ENCODE measurements at regions not wholly inside any gene's neighbourhood (a gene's known extent, or its start where the extent isn't known, plus 50 kb on each side); places are given as distances from the start of the nearest gene placed in this dataset.
"Not testable (repeated sequence)": the region's sequence is repeated elsewhere in the genome, so short reads cannot be mapped to it uniquely, and the experiment has no call there.

DNA sequence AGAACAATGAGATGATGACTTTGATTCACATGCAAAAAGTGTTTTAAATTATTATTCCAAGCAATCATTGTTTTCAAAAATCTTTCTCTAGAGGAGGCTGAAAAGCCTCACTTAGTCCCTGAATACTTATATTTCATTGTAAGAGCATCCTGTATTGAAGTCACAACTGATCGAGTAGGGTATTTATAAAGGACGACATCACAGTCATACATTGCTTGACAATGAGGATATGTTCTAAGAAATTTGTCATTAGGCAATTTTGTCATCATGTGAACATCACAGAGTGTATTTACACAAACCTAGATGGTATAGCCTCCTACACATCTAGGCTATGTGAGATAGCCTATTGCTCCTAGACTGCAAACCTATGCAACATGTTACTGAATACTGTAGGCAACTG is 510.4 kb upstream of the RGMB start:
- no peak for DNase-seq (ENCODE audit: extremely low read depth in 1 of 11, low read depth in 9 of 11, low spot score in 4 of 11)

DNA sequence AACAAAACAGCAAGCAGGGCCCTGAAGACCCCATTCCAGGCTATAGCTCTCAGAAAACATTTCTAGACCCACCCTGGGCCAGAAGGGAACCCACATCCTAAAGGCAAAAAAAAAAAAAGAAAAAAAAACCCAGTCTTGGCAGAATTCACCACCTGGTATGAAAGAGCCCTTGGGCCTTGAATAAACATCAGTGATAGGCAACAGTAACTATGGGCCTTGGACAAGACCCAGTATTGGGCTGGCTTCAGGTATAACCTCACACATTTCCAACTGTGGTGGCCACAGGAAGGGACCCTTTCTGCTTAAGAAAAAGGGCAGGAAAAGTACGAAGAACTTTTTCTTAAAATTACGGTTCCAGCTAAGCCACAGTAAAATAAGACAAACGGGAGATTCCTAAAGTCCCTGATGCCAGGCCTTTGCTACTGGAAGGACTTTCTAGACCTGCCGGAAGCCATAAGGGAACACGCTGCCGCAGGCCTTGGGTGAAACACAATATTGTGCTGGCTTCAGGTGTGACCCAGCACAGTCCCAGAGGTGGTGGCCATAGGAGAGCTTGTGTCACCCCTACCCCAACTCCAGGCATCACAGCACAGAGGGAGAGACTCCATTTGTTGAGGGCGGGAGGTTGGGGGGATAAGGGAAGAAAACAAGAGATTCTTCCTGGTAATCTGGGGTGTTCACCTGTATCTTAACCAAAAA is 505.2 kb upstream of the RGMB start:
- no peak for DNase-seq (ENCODE audit: extremely low read depth in 1 of 11, low read depth in 9 of 11, low spot score in 4 of 11)

DNA sequence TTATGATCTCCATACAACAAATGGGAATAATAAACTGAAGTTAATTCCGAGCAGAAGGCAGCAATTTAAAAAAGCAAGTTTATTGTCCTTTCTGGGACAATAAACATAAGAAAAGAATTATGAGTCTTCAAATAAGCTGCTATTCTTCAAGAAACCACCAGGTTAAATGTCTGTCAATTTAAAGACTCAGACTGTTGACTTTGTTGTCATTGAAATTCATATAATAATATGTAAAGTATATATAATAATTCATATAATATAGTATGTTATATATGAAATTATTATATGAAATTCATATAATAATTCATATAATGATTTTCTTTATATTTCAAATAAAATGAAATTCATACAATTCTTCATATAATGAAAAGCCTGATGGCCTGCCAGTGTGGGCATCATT is 497.5 kb upstream of the RGMB start:
- no peak for DNase-seq (ENCODE audit: extremely low read depth in 1 of 11, low read depth in 9 of 11, low spot score in 4 of 11)

DNA sequence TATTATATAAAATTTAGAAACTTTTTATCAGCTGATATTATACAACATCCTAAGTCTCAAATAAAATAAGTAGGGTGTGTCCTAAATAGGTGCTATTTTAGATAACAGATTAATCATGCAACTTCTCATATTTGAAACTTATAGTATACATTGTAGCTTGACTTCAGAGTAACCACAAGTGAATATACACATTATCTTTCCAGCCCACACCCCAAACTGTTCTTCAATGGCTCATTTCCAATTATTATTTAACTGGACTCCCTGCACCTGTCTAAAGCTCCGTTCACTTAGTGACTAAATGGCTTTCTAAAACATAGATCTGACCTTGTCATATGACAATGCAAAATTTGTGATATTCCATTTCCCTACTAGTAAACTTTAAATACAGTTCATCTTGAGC is 490.9 kb upstream of the RGMB start:
- DNase-seq (ENCODE audit: extremely low read depth in 1 of 11, low read depth in 9 of 11, low spot score in 4 of 11), result no peak

DNA sequence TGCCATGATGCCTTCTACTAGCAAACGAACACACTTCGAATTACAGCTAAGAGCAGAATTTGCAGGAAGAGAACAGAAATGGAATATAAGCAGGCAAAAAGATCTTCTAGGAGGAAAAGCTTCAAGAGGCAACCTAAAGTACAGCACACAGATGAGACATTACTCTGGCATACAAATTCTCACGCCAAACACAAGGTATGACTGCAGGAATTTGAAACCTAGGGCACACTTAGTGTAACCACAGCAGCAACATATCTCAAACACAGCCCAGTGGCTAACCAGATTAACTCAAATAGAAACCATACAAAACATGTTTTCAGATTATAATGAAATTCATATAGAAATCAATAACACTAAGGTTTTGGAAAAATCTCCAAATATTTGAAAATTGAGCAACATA is 481.0 kb upstream of the RGMB start:
- no peak for DNase-seq (ENCODE audit: extremely low read depth in 1 of 11, low read depth in 9 of 11, low spot score in 4 of 11)

DNA sequence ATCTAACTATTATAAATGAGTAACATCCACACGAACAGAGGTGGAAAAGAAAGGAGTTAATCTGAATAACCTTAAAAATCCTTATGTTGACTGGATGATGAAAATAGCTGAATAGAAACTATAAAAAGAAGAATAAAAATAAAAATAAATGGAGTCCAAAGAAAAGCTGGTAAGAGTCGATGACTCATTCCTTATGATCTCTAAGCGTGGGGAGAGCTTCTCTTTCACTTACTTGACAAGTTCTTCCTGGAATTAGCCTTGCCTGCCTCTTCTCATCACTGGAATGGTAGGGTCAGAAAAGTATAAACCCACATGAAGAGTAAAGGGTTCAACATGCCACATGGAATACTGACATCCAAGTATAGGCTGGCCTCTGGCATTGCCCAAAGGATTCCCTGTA is 477.0 kb upstream of the RGMB start:
- DNase-seq (ENCODE audit: extremely low read depth in 1 of 11, low read depth in 9 of 11, low spot score in 4 of 11), result no peak

DNA sequence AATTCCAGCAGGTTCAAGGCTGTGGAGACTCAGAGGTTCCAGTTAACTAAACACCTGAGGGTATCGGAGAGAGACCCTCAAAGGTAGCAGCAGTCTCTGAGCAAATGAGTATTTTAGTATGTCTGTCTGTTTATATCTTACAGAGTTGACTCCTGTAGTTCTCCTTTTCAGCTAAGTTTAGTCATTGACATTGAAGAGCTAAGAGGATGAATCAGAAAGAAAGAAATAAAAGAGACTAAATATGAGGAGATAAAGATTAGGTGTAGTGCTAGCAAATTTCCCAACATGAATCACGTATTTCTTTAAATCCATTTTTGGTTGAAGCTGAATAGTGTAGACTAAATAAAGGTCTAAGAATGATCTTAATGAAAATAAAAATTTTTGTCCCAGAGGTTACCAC is 474.0 kb upstream of the RGMB start:
- no peak for DNase-seq (ENCODE audit: extremely low read depth in 1 of 11, low read depth in 9 of 11, low spot score in 4 of 11)

DNA sequence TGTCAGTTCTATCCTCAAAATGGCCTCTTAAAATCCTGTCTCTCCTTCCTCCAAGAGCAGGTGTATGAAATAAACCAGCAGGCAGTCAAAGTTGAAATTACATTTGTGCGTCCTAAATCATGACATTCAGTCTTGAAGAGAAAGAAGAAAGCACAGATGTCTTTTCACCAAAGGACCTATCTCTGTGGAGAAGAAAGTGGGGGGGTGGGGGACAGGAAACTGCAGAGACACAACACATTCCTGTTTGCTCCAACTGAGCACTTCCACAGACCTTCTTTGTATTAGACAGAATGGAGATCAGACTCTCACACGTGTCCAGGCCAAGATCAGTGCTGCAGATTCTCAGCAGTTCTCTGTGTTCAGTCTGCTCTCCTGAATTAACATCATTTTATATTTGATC is 471.9 kb upstream of the RGMB start:
- DNase-seq (ENCODE audit: extremely low read depth in 1 of 11, low read depth in 9 of 11, low spot score in 4 of 11), result no peak

DNA sequence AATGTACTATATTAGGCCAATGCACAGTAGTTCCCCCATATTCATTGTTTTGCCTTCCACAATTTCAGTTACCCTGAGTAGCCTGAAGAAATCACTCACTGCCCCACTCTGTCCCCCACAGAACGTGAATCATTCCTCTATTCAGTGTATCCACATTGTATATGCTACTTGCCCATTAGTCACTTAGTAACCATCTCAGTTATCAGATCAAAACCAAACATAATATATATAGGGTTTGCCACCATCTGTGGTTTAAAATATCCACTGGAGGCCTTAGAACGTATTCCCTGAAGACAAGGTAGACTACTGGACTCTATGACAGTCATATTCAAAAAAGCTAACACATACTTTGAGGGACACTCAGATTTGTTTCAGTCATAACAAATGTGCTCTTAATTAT is 465.7 kb upstream of the RGMB start:
- DNase-seq (ENCODE audit: extremely low read depth in 1 of 11, low read depth in 9 of 11, low spot score in 4 of 11), result no peak

DNA sequence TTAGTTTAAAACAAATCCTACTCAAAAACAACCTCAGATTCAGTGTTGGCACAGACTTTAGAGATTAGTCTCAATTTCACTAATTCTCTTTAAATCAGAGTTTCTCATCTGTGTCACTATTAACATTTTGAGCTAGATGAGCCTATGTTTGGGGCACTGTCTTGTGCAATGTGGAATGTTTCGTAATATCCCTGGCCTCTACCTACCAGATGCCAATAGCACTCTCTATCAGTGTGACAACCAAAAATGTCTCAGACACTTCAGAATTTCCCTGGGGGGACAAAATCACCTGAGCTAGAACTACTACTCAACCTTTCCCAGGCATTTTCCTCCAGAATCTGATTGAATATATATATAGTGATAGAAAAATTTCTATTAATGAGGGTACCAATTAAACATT is 465.2 kb upstream of the RGMB start:
- no peak for DNase-seq (ENCODE audit: extremely low read depth in 1 of 11, low read depth in 9 of 11, low spot score in 4 of 11)

DNA sequence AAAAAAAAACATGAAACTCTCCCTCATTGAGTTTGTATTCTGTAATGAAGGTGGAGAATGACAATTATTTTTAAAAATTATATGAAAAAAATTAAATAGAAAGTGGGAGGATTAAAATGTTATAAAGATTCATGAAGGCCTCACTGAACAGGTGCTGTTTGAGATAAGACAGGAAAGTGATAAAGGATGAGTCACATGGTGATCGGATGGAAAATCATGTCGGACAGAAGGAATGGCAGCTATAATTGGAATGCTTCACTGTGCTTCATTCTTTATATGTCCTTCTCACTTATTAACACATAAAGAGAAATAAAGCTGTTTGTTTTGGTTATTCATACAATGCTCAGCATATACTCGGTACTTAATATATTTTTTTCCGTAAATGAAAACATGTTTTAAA is 464.5 kb upstream of the RGMB start:
- DNase-seq (ENCODE audit: extremely low read depth in 1 of 11, low read depth in 9 of 11, low spot score in 4 of 11), result no peak

DNA sequence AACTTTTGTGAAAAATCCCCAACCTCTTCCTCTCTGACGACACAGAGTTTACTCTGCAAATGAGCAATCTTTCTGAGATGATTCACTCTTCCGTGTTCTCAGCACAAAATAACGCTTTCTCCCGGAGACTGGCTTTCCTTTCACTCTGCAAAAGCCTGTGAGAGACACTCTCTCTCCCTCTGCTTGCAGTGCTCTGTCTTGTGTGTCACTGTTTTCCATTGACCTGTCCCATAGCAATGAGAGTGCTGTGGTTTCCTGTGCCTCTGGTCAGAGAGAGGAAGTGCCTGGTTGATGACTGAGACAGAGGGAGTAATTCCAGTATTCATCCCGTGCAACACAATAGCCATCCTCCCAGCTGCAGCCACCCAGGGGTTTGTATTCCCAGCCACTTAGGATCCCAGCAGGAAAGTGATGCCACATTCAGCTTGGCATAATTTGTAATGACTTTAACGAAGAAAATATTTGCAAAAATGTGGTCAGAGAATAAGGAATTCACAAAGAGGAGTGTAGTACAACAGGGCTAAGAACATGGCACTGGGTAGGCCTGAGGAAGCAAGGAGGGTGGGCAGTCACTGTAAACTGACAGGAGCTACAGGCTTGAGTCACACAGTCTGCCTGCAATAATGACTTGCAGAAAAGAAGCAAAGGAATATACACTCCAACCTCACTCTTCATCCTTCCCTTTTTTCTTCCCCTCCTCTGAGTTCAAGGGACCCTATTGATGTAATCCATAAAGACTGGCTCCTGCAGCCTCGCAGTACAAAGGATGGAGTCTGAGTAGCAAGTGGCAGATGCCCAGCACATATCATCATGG is 463.5 kb upstream of the RGMB start:
- no peak for DNase-seq (ENCODE audit: extremely low read depth in 1 of 11, low read depth in 9 of 11, low spot score in 4 of 11)

DNA sequence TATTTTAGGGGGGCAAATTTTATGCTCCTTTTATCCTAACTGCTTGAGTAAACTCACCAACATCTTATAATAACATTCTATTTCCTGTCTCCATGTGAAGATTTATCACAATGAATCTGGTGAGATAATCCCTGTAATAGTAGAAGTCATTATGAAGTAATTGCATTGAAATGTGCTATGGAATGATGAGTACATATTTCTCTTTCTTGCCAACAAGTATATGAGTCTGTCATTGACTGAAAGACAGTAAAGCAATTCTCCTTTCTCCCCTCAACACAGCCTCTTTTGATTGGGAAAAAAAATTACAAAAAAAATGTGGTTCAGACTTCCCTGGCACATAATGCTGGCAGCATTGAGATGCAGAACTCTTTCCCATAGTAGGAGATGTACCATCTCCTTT is 459.2 kb upstream of the RGMB start:
- DNase-seq (ENCODE audit: extremely low read depth in 1 of 11, low read depth in 9 of 11, low spot score in 4 of 11), result no peak

DNA sequence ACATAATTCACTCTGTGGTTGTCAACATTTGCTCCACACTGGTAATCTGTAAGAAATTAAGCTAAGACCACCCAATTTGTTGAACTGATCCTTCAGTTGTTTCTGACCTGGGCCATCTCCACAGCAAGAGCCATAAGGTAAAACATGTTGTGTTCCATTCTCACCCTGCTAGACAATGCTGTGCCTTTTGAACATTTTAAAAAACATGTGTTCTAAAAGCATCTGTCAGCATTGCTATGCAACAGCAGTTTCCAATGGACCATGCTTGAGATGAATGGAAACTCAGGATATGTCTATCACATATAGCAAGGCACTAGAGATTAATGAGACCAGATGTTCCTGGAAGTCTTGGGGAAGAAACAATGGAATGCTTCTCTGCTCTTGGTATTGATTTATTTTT is 455.1 kb upstream of the RGMB start:
- no peak for DNase-seq (ENCODE audit: extremely low read depth in 1 of 11, low read depth in 9 of 11, low spot score in 4 of 11)

DNA sequence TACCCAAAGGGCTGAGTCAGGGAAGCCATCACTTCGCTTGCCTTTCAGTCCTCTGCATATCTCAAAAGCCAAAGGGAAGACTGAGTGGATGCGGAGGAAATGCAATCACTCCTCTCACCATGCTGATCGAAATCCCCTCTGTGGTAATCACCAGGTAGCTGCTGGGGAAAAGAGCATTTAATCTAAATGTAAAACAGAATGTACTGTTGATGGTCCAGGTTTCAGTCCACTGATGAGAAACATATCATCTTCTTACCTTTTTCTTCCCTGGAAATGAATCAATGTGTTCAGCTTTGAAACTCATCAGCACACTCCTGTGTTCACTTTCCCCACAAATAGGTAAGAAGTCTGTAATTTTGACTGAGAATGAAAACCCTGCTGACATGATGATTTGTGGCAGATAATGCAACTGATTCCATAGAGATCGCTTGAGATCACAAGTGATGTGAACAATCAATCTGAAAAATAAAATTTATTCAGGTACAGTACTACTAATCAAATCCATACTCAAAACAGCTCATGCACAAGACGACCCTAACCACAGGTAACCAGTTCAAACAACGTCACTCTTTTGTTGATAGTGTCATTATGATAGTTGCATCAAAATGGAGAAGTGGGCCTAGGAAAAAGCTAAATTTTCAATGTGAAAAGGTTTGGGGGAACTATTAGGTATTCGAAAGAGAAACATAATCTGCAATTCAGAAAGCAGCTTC is 454.0 kb upstream of the RGMB start:
- no peak for DNase-seq (ENCODE audit: extremely low read depth in 1 of 11, low read depth in 9 of 11, low spot score in 4 of 11)

DNA sequence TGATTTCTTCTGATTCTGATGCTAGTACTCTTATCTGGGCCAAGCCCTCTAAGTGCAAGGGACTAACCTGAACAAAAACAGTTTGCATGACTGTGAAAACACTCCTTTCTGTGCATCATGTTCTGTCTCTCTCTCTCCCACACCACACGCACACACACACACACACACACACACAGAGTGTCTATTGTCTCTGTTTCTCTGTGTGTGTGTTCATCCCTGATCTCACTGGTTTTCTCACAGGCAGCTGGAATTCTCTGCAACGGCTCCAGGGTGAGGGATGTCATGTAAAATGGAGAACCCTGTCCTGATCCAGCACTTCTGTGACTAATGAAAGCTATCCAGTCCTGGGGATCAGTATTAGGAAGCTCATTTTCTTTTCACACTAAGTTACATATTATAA is 453.1 kb upstream of the RGMB start:
- no peak for DNase-seq (ENCODE audit: extremely low read depth in 1 of 11, low read depth in 9 of 11, low spot score in 4 of 11)

DNA sequence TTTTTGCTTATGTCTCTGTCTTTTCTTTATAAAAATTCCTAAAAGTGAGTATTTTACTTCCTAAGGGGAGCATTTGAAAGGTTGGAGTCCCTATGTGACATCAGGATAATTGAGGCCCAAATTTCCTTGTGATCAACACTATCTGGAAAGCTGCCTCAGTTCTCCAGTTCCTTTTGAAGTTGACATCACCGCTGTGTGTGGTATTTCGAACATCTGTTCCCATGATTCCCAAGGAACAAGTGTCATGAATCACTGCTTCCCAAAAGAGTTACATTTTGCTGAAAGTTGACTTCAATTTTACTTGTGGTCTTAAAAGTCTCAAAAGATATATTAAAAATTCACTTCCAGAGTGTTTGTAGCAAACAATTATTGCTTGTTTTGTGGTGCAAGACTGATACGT is 452.1 kb upstream of the RGMB start:
- DNase-seq (ENCODE audit: extremely low read depth in 1 of 11, low read depth in 9 of 11, low spot score in 4 of 11), result no peak

DNA sequence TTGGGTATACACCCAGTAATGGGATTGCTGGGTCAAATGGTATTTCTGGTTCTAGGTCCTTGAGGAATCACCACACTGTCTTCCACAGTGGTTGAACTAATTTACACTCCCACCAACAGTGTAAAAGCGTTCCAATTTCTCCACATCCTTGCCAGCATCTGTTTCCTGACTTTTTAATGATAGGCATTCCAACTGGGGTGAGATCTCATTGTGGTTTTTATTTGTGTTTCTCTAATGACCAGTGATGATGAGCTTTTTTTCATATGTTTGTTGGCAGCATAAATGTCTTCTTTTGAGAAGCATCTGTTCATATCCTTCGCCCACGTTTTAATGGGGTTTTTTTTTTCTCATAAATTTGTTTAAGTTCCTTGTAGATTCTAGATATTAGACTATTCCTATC is 448.3 kb upstream of the RGMB start:
- DNase-seq (ENCODE audit: extremely low read depth in 1 of 11, low read depth in 9 of 11, low spot score in 4 of 11), result not testable (repeated sequence)

DNA sequence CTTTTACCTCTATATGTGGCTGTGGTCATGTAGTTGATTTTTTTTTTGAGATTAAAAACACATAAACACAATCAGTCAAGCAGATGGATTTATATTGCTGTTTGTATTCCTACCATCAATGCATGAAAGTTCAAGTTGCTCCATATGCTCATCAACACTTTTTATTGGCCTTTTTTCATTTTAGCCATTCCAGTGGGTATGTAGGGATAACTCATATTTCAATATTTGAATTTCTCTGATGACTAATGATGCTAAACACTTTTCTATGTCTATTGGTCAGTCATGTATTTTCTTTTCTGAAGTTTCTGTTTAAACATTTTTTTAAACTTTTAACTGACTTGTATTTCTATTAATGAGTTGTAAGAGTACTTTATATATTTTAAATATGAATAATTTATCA is 445.4 kb upstream of the RGMB start:
- no peak for DNase-seq (ENCODE audit: extremely low read depth in 1 of 11, low read depth in 9 of 11, low spot score in 4 of 11)

DNA sequence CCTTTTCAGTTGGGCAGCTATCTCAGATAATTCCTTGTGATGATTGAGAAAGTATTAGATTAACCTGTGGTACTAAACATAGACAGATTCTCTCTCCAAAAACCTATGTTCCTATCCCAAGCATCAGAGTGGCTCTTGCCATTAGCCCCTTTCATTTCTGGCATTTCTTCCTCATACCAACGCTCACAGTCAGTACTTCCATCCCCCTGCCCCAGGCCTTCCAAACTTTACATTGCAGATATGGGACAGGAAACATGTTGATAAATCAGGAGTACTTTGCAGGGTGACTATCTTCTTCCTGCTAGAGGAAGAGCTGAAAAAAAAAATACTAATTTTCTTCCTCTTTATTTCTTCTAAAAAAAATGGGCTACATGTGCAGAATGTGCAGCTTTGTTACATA is 442.6 kb upstream of the RGMB start:
- no peak for DNase-seq (ENCODE audit: extremely low read depth in 1 of 11, low read depth in 9 of 11, low spot score in 4 of 11)
